HepG2 (cell line): ENCODE measurements at regions not wholly inside any gene's neighbourhood (a gene's known extent, or its start where the extent isn't known, plus 50 kb on each side); places are given as distances from the start of the nearest gene placed in this dataset.

Source experiments
- ATAC-seq: fragments of 200-7000 bp; cut with Tn5 transposase; 3 replicates; pipeline ENCODE4 v1.9.1; 2020; ENCODE audit warnings: mild to moderate bottlenecking, moderate library complexity
- BruUV-seq: library from RNA; stranded (reverse); fragments of 400-500 nt; replicated peaks from 2 replicates; lab custom pipeline; 2021; lab: Mats Ljungman, UMichigan
- CTCF ChIA-PET: fragments of 300-600 bp; formaldehyde crosslinking; extraction: SDS; loops from one replicate; lab custom pipeline; 2021; ENCODE audit warnings: low total read pairs, inconsistent platforms, low intra/inter-chr PET ratio; lab: Yijun Ruan, JAX
- POLR2A ChIA-PET: fragments of 350-600 bp; sonication (Branson Sonifier 250); formaldehyde crosslinking; loops from one replicate; lab custom pipeline; 2020; ENCODE audit warnings: antibody characterized with exemption, inconsistent platforms; lab: Yijun Ruan, JAX
- DNase-seq: peaks from one replicate; pipeline ENCODE4 v3.0.0-alpha.2; 2015; ENCODE audit warnings: low spot score
- FAIRE-seq: peaks from 3 replicates; lab custom pipeline; 2011; peaks lifted over from hg19 to GRCh38; lab: Jason Lieb, UNC
- H2AFZ ChIP-seq: one replicate; pipeline ENCODE4 v1.6.1; 2011; ENCODE audit warnings: low read length, inconsistent platforms
- H3K27ac ChIP-seq: fragments of 300-600 bp; 3 replicates; pipeline ENCODE4 v1.8.0; 2011; ENCODE audit warnings: mixed run types, mild to moderate bottlenecking, mixed read lengths, low read length, inconsistent platforms; ENCODE audit not compliant: insufficient read depth; ENCODE audit errors: extremely low read length
- H3K27me3 ChIP-seq, 2 experiments: fragments of 200-600 bp in 1 of 2; 2 replicates in 1 of 2; 3 replicates in 1 of 2; pipeline versions ENCODE4 v1.6.0 to v1.8.0; 2011; ENCODE audit warnings: low read length in 2 of 2, mild to moderate bottlenecking in 2 of 2, moderate library complexity in 2 of 2, inconsistent platforms in 1 of 2; ENCODE audit not compliant: insufficient read depth in 2 of 2, control insufficient read depth in 1 of 2
- H3K36me3 ChIP-seq, 2 experiments: fragments of 200-600 bp in 1 of 2; replicated peaks in 1 of 2; 2 replicates in 1 of 2; 3 replicates in 1 of 2; pipeline versions ENCODE4 v1.5.1 to v1.8.0; 2011; ENCODE audit warnings: low read length in 2 of 2, inconsistent platforms in 1 of 2; ENCODE audit not compliant: insufficient read depth in 2 of 2, control insufficient read depth in 1 of 2
- H3K4me1 ChIP-seq: 2 replicates; pipeline ENCODE4 v1.5.1; 2012; ENCODE audit warnings: low read length, inconsistent platforms; ENCODE audit not compliant: insufficient read depth
- H3K4me2 ChIP-seq: 2 replicates; pipeline ENCODE4 v1.6.0; 2011; ENCODE audit warnings: low read depth, low read length, inconsistent platforms
- H3K4me3 ChIP-seq, 3 experiments: fragments of 200-600 bp in 1 of 3; sonication (generic), shearing (Covaris generic) in 1 of 3; replicated peaks in 1 of 3; 2 replicates each; pipeline ENCODE4 v1.5.1; 2011 to 2016; ENCODE audit warnings: low read length in 3 of 3, inconsistent platforms in 2 of 3, low read depth in 2 of 3, mild to moderate bottlenecking in 2 of 3, control low read depth in 1 of 3, mixed read lengths in 1 of 3; ENCODE audit not compliant: insufficient read depth in 1 of 3
- H3K79me2 ChIP-seq: one replicate; pipeline ENCODE4 v1.6.1; 2011; ENCODE audit warnings: low read length, inconsistent platforms; ENCODE audit not compliant: insufficient read depth
- H3K9ac ChIP-seq: 2 replicates; pipeline ENCODE4 v1.6.0; 2011; ENCODE audit warnings: mild to moderate bottlenecking, low read depth, low read length, inconsistent platforms; ENCODE audit not compliant: insufficient read depth
- H3K9me3 ChIP-seq: 2 replicates; pipeline ENCODE4 v1.5.1; 2012; ENCODE audit warnings: mild to moderate bottlenecking, low read length
- H4K20me1 ChIP-seq: 2 replicates; pipeline ENCODE4 v1.6.0; 2011; ENCODE audit warnings: inconsistent platforms, mild to moderate bottlenecking, low read length, moderate library complexity; ENCODE audit not compliant: insufficient read depth
- HNF4A ChIP-seq: sonication (generic); formaldehyde crosslinking; IDR thresholded peaks from 2 replicates; pipeline ENCODE4 v1.4.0; 2020; ENCODE audit warnings: missing genetic modification reagents
- RFX1 ChIP-seq: fragments of 450-650 bp; IDR thresholded peaks from 2 replicates; pipeline ENCODE4 v1.6.1; 2017
- TFAP4 ChIP-seq: sonication (generic); IDR thresholded peaks from 2 replicates; pipeline ENCODE4 v1.6.1; 2016; ENCODE audit warnings: low read depth, borderline replicate concordance
- ZNF574 ChIP-seq: sonication (generic); formaldehyde crosslinking; IDR thresholded peaks from 2 replicates; pipeline ENCODE4 v1.4.0; 2020; ENCODE audit warnings: missing genetic modification reagents
- WGBS: methylation state at CpG from one replicate; pipeline ENCODE4 v1.1.6; 2017; ENCODE audit warnings: low lambda C conversion rate; 5-methylcytosine and 5-hydroxymethylcytosine counted together
- in situ Hi-C: cut with HindIII; loops from 2 replicates; pipeline ENCODE4 v1.10.0; 2017; ENCODE audit warnings: low pct_unique_long_range_greater_than_20kb; ENCODE audit not compliant: extremely low pct_ligation_motif_present
- intact Hi-C: fragments of 100-400 bp; cut with micrococcal nuclease; formaldehyde crosslinking; loops from one replicate; pipeline ENCODE4 v1.10.0; 2022; ENCODE audit not compliant: unreplicated experiment

GRCh38 chr14:89721956-89722355 is 232.6 kb downstream of the EFCAB11 start:
- intact Hi-C loops: no loop called here
- in situ Hi-C loops: no loop called here
- Histone ChIP-seq H3K9me3 (no peaks in the 10 kb centered on the region), H2AFZ (no peak overlapping the region), H3K27ac (no peak overlapping the region), H3K27me3 (peaks cover 1 to 26% of the 10 kb centered on the region in 2 experiments; a peak in 3 of 5 replicates), H3K36me3 (no peaks in the 10 kb centered on the region), H3K79me2 (no peaks in the 10 kb centered on the region), H3K9ac (no peak overlapping the region), H3K4me2 (no peak overlapping the region), H4K20me1 (no peaks in the 10 kb centered on the region), H3K4me3 (no peak overlapping the region), H3K4me1 (peaks cover 24% of the 10 kb centered on the region)
- WGBS: 35% methylated on average over 6 of the region's 6 CpGs
- BruUV-seq: no TSS peak
- DNase-seq (no peak), FAIRE-seq (no peak), ATAC-seq (peak; percentile 54; the same call in 2 of the 3 replicates)
- ChIA-PET POLR2A (no interaction called here), CTCF (no interaction called here)
- TF ChIP-seq ZNF574 (CRISPR knock-in tag): peak; percentile 38; the same call in 1 of the 2 replicates
- TF ChIP-seq HNF4A: no peak
- peak; percentile 27; the same call in 1 of the 2 replicates for TF ChIP-seq RFX1
- TF ChIP-seq TFAP4: peak; percentile 29; the same call in 1 of the 2 replicates
